ENCODE measurements at regions not wholly inside any gene's neighbourhood (a gene's known extent, or its start where the extent isn't known, plus 50 kb on each side); places are given as distances from the start of the nearest gene placed in this dataset.
"Not testable (repeated sequence)": the region's sequence is repeated elsewhere in the genome, so short reads cannot be mapped to it uniquely, and the experiment has no call there.

GRCh38 chr17:47066841-47067682 lies 88.0 kb upstream of the RPRML start:
- DNase-seq, result peak; percentile 98

DNA sequence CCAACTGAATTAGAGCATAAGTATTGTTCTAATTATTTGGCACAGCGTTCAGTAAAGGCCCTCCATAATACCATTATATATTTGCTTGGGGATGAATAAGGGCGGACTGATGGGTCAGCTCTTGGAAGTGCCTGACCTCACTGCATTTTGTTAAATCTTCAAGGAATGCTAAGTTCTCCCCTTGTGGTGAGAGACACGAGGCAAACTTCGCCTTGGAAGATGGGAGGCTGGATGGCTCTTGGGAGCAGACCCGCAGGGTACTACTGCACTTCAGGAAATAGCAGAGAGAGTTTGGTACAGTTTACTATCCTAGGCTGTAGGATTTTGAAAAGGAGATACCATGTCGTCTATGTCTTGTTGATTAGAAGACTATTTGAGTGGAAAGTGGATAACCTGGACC lies 87.0 kb upstream of the RPRML start:
- no peak for DNase-seq

- DNase-seq, result no peak
Measured at GRCh38 chr17:47064684-47065083, 85.6 kb upstream of the RPRML start.

DNA sequence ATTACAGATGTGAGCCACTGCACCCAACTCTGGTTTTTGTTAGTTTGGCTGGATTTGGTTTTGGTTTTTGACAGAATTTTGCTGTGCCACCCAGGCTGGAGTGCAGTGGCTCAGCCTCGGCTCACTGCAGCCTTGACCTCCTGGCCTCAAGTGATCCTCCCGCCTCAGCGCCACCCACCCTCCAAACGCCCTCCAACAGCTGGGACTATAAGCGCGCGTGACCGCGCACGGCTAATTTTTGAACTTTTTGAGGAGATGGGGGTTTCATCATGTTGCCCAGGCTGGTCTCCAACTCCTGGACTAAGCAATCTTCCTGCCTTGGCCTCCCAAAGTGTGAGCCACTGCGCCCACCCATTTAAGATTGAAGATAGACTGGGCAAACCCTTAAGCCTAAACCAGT lies 84.4 kb upstream of the RPRML start:
- DNase-seq, result no peak

- peak; percentile 24 for DNase-seq
Measured at GRCh38 chr17:47062851-47063250, 83.8 kb upstream of the RPRML start.

- DNase-seq, result not testable (repeated sequence)
Measured at GRCh38 chr17:47060005-47060404, 81.0 kb upstream of the RPRML start.

GRCh38 chr17:47057830-47058229 lies 78.8 kb upstream of the RPRML start:
- DNase-seq, result no peak

DNA sequence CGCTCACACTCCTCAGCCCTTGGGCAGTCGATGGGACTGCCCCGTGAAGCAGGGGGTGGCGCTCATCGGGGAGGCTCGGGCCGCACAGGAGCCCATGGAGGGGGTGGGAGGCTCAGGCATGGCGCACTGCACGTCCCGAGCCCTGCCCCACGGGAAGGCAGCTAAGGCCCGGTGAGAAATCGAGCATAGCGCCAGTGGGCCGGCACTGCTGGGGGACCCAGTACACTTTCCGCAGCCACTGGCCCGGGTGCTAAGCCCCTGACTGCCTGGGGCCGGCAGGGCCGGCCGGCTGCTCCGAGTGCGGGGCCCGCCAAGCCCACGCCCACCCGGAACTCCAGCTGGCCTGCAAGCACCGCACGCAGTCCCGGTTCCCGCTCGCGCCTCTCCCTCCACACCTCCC lies 78.2 kb upstream of the RPRML start:
- not testable (repeated sequence) for DNase-seq

- DNase-seq, result not testable (repeated sequence)
Measured at GRCh38 chr17:47056687-47057086, 77.6 kb upstream of the RPRML start.

All from hematopoietic multipotent progenitor cell treated with erythropoietin and hydrocortisone succinate and interleukin-3 and kit ligand, for 4 days (in vitro differentiated cells).